HL-60 (cell line): ENCODE measurements at regions not wholly inside any gene's neighbourhood (a gene's known extent, or its start where the extent isn't known, plus 50 kb on each side); places are given as distances from the start of the nearest gene placed in this dataset.

ENCODE experiments used
- DNase-seq, 2 experiments: peaks; one replicate each; pipeline ENCODE4 v3.0.0-alpha.2; 2010 to 2020; ENCODE audit warnings: low read depth in 1 of 2, low spot score in 1 of 2
- H3K27ac ChIP-seq: fragments of 250-450 bp; sonication (Bioruptor Pico); replicated peaks from 2 replicates; pipeline ENCODE4 v1.5.1; 2020; ENCODE audit warnings: mild to moderate bottlenecking, moderate library complexity
- H3K27me3 ChIP-seq: fragments of 250-450 bp; sonication (Bioruptor Pico); 2 replicates; pipeline ENCODE4 v1.5.1; 2021; ENCODE audit warnings: mild to moderate bottlenecking, moderate library complexity; ENCODE audit not compliant: insufficient read depth, poor library complexity, severe bottlenecking
- H3K4me3 ChIP-seq: replicated peaks from 2 replicates; pipeline ENCODE4 v1.5.1; 2011; ENCODE audit warnings: mild to moderate bottlenecking, control low read depth, low read length; ENCODE audit not compliant: insufficient read depth
- CTCF ChIP-seq: IDR thresholded peaks from one replicate; pipeline ENCODE4 v1.5.1; 2011; ENCODE audit warnings: low read length, control low read depth, inconsistent platforms; ENCODE audit not compliant: insufficient read depth
- GABPA ChIP-seq: IDR thresholded peaks from 2 replicates; pipeline ENCODE4 v1.6.1; 2012; ENCODE audit warnings: low read depth
- POLR2AphosphoS5 ChIP-seq: IDR thresholded peaks from 2 replicates; pipeline ENCODE4 v1.6.1; 2012; ENCODE audit warnings: low read depth
- REST ChIP-seq: IDR thresholded peaks from 2 replicates; pipeline ENCODE4 v1.6.1; 2012; ENCODE audit warnings: low read depth; ENCODE audit not compliant: insufficient replicate concordance
- SPI1 ChIP-seq: IDR thresholded peaks from 2 replicates; pipeline ENCODE4 v1.6.1; 2012; ENCODE audit warnings: low read depth, mild to moderate bottlenecking, borderline replicate concordance

- no peaks in the 10 kb centered on the region for H3K27me3 ChIP-seq
- no peak for TF ChIP-seq SPI1
- TF ChIP-seq REST, result no peak
- TF ChIP-seq CTCF, result no peak
- TF ChIP-seq GABPA, result no peak
- TF ChIP-seq POLR2AphosphoS5, result no peak
- H3K27ac ChIP-seq, result no peak overlapping the region
- H3K4me3 ChIP-seq, result no peak overlapping the region
- DNase-seq, result no peak
These were observed 598.4 kb downstream of the COL12A1 start for GRCh38 chr6:74607468-74607867.

GRCh38 chr6:74606582-74607071 lies 599.2 kb downstream of the COL12A1 start:
- no peak overlapping the region for H3K4me3 ChIP-seq
- DNase-seq, result no peak
- no peak for TF ChIP-seq POLR2AphosphoS5
- no peak for TF ChIP-seq CTCF
- no peak for TF ChIP-seq GABPA
- TF ChIP-seq SPI1, result no peak
- no peak overlapping the region for H3K27ac ChIP-seq
- H3K27me3 ChIP-seq, result no peaks in the 10 kb centered on the region

GRCh38 chr6:74605922-74606581 lies 599.8 kb downstream of the COL12A1 start:
- no peaks in the 10 kb centered on the region for H3K27me3 ChIP-seq
- H3K27ac ChIP-seq, result no peak overlapping the region
- H3K4me3 ChIP-seq, result no peak overlapping the region
- TF ChIP-seq POLR2AphosphoS5, result no peak
- TF ChIP-seq CTCF, result no peak
- TF ChIP-seq REST, result no peak
- no peak for TF ChIP-seq SPI1
- TF ChIP-seq GABPA, result no peak
- DNase-seq, result no peak

- H3K27me3 ChIP-seq, result no peaks in the 10 kb centered on the region
- no peak overlapping the region for H3K4me3 ChIP-seq
- TF ChIP-seq POLR2AphosphoS5 (no peak), GABPA (no peak), SPI1 (no peak), CTCF (no peak), REST (no peak)
- DNase-seq, result no peak
- no peak overlapping the region for H3K27ac ChIP-seq
These were observed 601.6 kb downstream of the COL12A1 start for GRCh38 chr6:74604279-74604678.
